Inferior parietal cortex (tissue), 1 donor: ENCODE measurements at regions not wholly inside any gene's neighbourhood (a gene's known extent, or its start where the extent isn't known, plus 50 kb on each side); places are given as distances from the start of the nearest gene placed in this dataset.
A peak's percentile ranks its signal among the peaks of the same experiment; 100 is the strongest.
"Not testable (repeated sequence)": the region's sequence is repeated elsewhere in the genome, so short reads cannot be mapped to it uniquely, and the experiment has no call there.

Source experiments
- DNase-seq: peaks from one replicate; pipeline ENCODE4 v3.0.0-alpha.2; 2016; ENCODE audit errors: extremely low spot score

GRCh38 chr4:19159874-19160273 lies 1091.8 kb upstream of the SLIT2 start:
- peak; percentile 25 for DNase-seq

- no peak for DNase-seq
Observed at GRCh38 chr4:19158107-19158809, 1093.4 kb upstream of the SLIT2 start.

DNA sequence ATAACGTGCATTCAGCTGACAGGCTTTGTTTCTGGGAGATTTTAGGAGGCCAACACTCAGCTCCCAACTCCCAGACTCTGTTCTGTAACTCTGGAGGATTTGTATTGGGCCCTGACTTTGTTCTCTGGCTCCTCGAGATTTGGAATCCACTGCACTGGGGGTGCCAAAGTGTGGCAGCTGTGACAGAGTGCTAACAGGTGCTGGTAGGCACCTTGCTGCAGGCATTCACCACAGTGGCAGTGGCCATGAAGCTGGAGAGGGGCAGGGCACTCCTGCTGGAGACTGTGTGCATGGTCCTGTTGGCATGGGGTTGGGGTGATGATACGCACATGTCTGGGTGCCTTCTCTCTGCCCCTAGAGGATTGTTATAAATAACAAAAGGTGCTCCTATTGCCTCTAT lies 1094.9 kb upstream of the SLIT2 start:
- DNase-seq: no peak

DNA sequence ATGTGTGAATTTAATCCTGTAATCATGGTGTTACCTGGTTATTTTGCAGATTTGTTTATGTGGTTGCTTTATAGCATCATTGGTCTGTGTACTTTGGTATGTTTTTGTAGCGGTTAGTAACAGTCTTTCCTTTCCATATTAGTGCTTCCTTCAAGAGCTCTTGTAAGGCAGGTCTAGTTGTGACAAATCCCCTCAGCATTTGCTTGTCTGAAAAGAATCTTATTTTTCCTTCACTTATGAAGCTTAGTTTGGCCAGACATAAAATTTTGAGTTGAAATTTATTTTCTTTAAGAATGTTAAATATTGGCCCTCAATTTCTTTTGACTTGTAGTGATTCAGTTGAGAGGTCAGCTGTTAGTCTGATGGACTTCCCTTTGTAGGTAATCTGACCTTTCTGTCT lies 1096.1 kb upstream of the SLIT2 start:
- DNase-seq: no peak

DNA sequence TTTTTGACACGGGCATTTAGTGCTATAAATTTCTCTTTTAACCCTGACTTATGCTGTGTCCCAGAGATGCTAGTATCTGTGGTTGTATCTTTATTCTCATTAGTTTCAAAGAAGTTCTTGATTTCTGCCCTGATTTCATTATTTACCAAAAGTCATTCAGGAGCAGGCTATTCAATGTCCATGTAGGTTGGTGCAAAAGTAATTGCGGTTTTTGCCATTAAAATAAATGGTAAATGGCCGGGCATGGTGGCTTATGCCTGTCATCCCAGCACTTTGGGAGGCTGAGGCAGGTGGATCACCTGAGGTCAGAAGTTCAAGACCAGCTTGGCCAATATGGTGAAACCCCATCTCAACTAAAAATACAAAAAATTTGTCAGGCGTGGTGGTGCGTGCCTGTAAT lies 1097.4 kb upstream of the SLIT2 start:
- DNase-seq: not testable (repeated sequence)

- DNase-seq: no peak
Observed at GRCh38 chr4:19152264-19152663, 1099.4 kb upstream of the SLIT2 start.

DNA sequence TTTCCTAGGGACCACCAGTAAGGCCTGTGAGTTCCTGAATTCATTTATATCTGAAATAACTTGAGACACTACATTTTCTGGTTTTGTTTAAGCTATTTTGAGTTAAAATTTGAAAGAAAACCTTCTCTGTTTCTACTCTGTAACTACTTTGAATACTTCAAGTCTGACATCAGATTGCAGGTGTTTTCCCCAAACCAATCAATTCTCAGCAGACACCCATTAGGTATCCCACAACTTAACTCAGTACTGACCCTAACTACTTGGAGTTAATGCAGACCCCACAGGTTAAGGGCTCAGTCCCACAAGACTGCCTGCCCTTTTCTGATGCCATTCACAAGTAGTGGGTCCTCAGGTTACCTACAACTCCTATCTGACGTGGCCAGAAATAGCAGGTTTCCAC lies 1100.0 kb upstream of the SLIT2 start:
- no peak for DNase-seq

GRCh38 chr4:19146038-19146437 lies 1105.7 kb upstream of the SLIT2 start:
- no peak for DNase-seq

GRCh38 chr4:19135895-19136633 lies 1114.5 kb upstream of the LCORL start:
- no peak for DNase-seq

GRCh38 chr4:19134685-19135084 lies 1113.1 kb upstream of the LCORL start:
- no peak for DNase-seq

DNA sequence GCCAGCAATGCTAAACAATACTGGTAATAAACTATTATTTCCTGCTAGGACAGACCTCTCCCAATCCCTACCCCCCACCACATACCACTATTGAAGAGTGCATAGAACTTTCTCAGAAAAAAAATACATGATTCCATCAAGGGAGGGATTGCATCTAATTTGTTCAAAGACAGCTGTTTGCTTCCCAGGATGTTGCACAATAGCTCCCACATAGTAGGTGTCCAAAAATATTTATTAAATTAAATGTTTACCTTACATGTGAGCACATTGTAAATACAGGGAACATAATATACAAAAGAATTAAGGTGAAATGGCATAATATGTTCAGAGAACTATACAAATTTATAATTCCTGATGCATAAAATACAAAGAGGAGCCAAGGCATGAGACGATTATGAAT lies 1111.8 kb upstream of the LCORL start:
- DNase-seq: no peak

GRCh38 chr4:19130866-19131265 lies 1109.3 kb upstream of the LCORL start:
- DNase-seq: no peak

DNA sequence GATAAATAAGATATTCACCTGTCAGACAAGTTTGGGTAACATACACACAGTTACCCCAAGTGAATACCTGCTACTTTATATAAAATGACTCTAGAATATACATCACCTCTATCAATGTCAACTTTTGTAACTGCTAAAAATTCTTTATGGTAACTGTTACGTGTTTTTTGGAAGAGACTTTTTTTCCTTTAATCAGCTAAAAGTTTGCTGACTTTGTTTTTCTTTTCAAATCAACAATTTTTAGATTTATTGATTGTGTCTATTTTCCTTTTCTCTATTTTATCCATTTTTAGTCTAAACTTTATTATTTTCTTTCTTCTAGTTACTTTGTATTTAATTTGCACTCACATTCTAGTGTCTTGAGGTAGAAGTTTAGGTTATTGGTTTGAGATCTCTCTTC lies 1106.6 kb upstream of the LCORL start:
- DNase-seq: no peak

DNA sequence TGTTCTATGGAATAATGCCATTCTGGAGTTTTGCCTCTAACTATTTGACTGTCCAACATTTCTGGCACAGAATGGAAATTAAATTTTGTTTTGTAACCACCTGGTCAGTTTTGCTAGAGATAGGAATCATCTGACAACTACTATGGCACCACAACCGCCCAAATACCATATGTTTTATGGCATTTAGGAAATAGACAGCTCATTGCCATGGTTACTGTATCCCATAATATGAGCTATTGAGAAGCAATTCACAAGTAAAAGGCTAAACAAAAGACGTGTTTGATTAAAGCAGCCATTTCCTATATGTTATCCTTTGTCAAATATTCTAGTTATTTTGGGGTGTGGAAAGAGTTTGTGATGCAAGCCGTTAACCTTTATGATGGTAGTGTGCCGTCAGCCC lies 1105.3 kb upstream of the LCORL start:
- DNase-seq: no peak

DNA sequence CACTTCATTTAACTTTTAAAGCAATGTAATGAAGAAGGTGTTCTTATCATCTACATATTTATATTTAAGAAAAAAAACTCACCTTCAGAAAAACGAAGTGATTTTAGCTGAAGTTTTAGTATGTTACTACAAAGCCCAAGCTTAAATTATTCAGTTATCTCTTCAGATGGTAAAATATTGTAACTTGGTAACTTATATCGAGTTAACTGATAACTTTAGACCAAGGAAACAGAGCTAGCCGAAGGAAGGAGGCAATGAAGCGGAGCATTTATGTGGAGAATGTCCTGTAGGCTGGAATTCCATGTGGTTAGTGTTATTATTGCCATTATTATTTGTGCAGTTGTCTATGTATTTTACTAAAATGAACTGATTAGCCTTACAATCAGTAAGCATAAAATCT lies 1102.1 kb upstream of the LCORL start:
- no peak for DNase-seq

- no peak for DNase-seq
Observed at GRCh38 chr4:19119904-19120560, 1098.5 kb upstream of the LCORL start.

- no peak for DNase-seq
Observed at GRCh38 chr4:19117022-19117421, 1095.5 kb upstream of the LCORL start.

- no peak for DNase-seq
Observed at GRCh38 chr4:19104176-19104575, 1082.6 kb upstream of the LCORL start.

DNA sequence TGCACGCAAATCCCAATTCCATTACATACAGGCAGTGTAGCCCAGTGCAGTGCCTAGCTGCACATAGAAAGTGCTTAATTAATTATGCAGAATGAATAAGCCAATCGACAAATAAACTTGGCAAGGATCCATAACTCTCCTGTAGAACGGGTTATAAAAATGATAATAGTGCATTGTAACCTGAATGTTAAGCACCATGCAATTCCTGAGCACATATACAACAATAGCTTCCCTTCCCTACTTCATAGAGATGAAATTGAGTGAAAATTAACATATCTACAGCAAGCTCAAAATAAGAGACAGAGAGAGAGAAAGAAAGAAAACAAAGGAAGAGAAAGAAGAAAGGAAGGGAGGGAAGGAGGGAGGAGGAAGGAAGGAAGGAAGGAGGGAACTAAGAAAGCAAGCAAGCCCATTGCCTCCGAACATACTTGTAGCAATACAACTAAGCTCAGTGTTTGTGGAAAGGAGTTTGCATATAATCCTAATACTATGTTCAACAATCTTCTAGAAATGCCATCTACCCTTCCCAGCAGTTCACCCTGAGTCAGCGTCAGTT lies 1074.0 kb upstream of the LCORL start:
- no peak for DNase-seq

DNA sequence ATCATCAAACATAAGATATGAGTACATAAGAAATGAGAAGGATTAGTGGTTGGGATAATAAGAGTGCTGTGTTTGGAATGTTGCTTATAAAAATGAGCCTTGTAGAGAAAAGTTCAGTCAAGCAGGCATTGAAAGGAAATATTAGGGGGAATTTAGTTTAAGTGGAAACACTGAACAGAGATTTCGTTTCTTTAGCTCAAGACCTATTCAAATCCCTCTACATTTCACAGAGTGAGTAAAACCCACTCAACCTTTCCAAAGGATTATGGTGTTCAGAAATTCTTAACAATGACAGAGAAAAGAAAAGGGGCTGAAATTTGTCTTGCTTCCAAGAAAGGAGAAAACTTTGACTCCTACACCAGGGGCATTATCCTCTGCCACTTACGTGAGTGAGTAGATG lies 1072.4 kb upstream of the LCORL start:
- no peak for DNase-seq

DNA sequence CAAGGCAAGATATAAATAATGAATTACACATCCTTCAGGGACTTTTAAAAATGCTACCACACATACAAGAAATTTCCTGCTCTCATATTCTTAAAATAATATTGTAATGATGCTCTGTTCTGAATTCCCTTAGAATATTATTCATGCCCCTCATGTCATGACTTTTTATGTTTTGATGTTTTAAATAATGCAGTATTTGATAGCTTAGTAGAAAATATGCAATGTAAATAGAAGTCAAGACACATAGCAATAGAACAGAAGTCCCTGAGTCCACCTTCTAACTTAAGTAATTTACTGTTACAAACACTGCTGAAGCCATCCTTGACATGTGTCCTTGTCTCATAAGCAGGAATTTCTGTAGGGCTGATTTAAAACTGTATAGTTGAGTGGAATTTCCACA lies 1071.2 kb upstream of the LCORL start:
- no peak for DNase-seq

DNA sequence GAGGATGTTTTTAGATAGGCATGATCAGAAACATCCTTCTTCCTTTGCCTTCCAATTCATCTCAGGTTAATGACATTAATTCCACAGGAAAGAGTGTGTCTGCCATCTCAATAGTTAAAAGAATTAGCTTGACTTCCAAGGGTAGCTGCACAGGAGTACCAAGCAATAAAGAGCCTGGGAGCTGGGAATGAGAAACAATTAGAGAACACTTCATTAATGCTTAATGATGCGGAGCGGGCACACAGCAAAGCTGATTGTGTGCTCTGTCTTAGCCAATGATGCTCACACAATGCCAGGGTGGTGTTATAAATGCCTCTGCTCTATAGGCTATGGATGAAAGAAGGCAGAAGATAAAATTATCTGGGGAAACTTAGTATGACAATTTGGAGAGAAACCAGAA lies 1052.5 kb upstream of the LCORL start:
- no peak for DNase-seq

GRCh38 chr4:19063662-19064061 lies 1042.1 kb upstream of the LCORL start:
- no peak for DNase-seq
